ENCODE measurements at regions not wholly inside any gene's neighbourhood (a gene's known extent, or its start where the extent isn't known, plus 50 kb on each side); places are given as distances from the start of the nearest gene placed in this dataset.

DNA sequence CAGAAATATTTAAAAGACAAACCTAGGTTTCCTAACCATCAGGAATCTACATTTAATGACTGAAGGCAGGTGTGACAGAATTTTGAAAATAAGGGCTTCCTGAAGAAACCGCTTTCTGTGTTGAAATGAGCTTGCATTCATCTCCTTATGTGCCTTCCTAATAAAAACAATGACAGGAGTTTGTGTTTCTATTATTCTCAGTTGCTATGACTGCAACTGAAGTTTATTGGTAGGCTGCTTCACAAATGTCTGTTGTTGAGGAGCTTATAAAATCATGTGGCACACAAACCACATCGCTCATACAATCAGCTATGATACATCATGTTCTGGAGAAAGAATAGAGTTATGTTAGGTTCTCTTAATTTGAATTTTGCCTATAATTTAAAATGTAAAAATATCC lies 362.7 kb upstream of the SLC8A1 start:
- 61 to 80% methylated on average over 2 of the region's 2 CpGs for WGBS, 2 donors
- no peaks in the 10 kb centered on the region for H3K4me1 ChIP-seq
- intact Hi-C loops (cut with DNase I), result no loop called here
- no peak overlapping the region for H3K4me3 ChIP-seq
- no peaks in the 10 kb centered on the region for H3K27me3 ChIP-seq
- TF ChIP-seq POLR2A (IDR thresholded peaks at IDR 0.05), result no peak
- TF ChIP-seq, protein P1, sequence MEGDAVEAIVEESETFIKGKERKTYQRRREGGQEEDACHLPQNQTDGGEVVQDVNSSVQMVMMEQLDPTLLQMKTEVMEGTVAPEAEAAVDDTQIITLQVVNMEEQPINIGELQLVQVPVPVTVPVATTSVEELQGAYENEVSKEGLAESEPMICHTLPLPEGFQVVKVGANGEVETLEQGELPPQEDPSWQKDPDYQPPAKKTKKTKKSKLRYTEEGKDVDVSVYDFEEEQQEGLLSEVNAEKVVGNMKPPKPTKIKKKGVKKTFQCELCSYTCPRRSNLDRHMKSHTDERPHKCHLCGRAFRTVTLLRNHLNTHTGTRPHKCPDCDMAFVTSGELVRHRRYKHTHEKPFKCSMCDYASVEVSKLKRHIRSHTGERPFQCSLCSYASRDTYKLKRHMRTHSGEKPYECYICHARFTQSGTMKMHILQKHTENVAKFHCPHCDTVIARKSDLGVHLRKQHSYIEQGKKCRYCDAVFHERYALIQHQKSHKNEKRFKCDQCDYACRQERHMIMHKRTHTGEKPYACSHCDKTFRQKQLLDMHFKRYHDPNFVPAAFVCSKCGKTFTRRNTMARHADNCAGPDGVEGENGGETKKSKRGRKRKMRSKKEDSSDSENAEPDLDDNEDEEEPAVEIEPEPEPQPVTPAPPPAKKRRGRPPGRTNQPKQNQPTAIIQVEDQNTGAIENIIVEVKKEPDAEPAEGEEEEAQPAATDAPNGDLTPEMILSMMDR (IDR thresholded peaks at IDR 0.05), result no peak
- no peak overlapping the region for H3K27ac ChIP-seq
- no peak for DNase-seq
- H3K36me3 ChIP-seq, result no peaks in the 10 kb centered on the region
- H3K9me3 ChIP-seq, result no peaks in the 10 kb centered on the region

DNA sequence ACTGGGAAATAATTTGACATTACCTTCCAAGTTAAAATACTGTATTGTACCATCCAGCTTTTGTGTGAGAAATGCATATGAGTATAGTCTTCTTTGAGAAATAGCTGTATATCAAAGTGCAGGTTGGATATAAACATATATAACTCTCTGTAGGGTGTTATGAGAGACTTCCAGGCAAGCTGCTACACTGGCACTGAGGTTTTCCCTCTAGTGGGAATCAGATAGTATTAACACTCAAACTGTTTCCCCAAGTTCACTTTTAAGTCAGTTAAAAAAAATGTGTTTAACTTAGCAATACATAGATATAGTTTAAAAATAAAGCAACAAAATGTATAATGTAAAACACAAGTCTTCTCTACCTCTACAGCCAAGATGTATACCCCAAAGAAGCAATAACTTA lies 368.4 kb upstream of the SLC8A1 start:
- Histone ChIP-seq H3K4me1 (no peaks in the 10 kb centered on the region), H3K4me3 (no peak overlapping the region), H3K27me3 (no peaks in the 10 kb centered on the region), H3K36me3 (no peaks in the 10 kb centered on the region), H3K27ac (no peak overlapping the region), H3K9me3 (no peaks in the 10 kb centered on the region)
- DNase-seq, result no peak
- intact Hi-C loops (cut with DNase I), result no loop called here
- no peak for TF ChIP-seq POLR2A (IDR thresholded peaks at IDR 0.05)
- TF ChIP-seq, protein P1 (IDR thresholded peaks at IDR 0.05), result no peak

DNA sequence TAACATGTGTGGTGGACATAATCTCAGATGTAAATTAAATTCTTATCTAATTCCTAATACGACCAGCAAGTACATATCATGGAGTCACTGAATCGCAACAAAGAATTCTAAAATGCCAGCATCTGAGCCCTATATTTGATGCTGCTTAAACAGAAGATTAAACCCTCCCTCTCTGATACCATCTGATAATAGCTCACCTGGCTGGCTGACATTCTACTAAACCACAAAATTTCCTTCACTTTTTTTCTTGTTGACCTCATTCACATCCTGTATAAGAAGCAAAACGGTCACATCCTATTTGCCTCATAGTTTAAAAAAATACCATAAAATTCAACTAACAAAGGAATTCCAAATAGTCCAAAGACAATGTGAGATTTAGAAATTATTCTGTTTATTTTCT lies 371.6 kb upstream of the SLC8A1 start:
- intact Hi-C loops (cut with DNase I), result no loop called here
- H3K4me3 ChIP-seq, result no peak overlapping the region
- no peak overlapping the region for H3K27ac ChIP-seq
- TF ChIP-seq, protein P1 (IDR thresholded peaks at IDR 0.05), result no peak
- TF ChIP-seq POLR2A (IDR thresholded peaks at IDR 0.05), result no peak
- no peaks in the 10 kb centered on the region for H3K27me3 ChIP-seq
- H3K36me3 ChIP-seq, result no peaks in the 10 kb centered on the region
- WGBS, 2 donors, result 77 to 78% methylated on average over 3 of the region's 3 CpGs
- DNase-seq, result no peak
- no peaks in the 10 kb centered on the region for H3K4me1 ChIP-seq
- no peaks in the 10 kb centered on the region for H3K9me3 ChIP-seq

DNA sequence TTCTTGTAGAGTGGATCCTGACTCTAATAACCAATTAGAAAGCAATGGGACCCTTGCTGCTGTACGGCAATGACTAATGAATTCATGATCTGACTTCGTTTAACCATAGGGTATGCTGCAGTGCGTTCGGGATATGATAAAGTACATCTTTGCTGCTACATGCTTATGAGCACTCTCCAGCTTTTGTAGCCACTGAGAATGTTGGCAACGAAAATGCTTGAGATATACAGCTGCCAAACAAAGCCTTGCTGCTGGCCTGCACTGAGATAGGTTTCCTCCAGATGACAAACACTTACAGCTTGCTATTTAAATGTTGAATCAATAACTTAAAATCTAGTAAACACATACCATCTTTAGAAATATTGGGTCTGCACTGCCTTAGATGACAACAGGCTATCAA lies 372.4 kb upstream of the SLC8A1 start:
- Histone ChIP-seq H3K36me3 (no peaks in the 10 kb centered on the region), H3K27me3 (no peaks in the 10 kb centered on the region), H3K4me1 (no peaks in the 10 kb centered on the region), H3K9me3 (no peaks in the 10 kb centered on the region), H3K27ac (no peak overlapping the region), H3K4me3 (no peak overlapping the region)
- WGBS, 2 donors, result 53 to 66% methylated on average over 5 of the region's 5 CpGs
- no peak for TF ChIP-seq POLR2A (IDR thresholded peaks at IDR 0.05)
- TF ChIP-seq, protein P1 (IDR thresholded peaks at IDR 0.05), result no peak
- DNase-seq, result no peak
- intact Hi-C loops (cut with DNase I), result no loop called here

DNA sequence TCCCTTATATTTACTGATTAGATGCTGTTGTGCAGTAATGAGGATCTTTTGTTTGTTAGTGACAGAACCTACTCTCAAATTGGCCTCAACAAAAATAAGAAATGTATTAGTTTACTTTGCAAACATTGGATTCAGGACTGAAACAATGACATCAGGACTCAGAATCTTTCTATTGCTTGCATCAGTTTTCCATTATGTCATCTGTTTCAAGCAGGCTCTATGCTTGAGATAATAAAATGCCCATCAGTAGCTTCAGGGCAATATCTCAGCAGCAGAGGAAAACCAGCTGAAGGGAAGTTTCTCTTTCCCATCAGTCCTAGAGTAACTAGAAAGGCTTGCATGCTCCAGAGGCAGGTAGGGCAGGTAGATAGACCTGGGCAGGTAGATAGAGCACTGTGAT lies 375.5 kb upstream of the SLC8A1 start:
- intact Hi-C loops (cut with DNase I), result no loop called here

More for the DNA sequence above, 375.5 kb upstream of the SLC8A1 start:
- Histone ChIP-seq H3K36me3 (no peaks in the 10 kb centered on the region), H3K9me3 (no peaks in the 10 kb centered on the region), H3K27ac (no peak overlapping the region), H3K4me1 (no peaks in the 10 kb centered on the region), H3K4me3 (no peak overlapping the region), H3K27me3 (no peaks in the 10 kb centered on the region)
- TF ChIP-seq, protein P1 (IDR thresholded peaks at IDR 0.05), result no peak
- TF ChIP-seq POLR2A (IDR thresholded peaks at IDR 0.05), result no peak
- no peak for DNase-seq

Measured in esophagus squamous epithelium (tissue), 5 donors.